ENCODE measurements at regions not wholly inside any gene's neighbourhood (a gene's known extent, or its start where the extent isn't known, plus 50 kb on each side); places are given as distances from the start of the nearest gene placed in this dataset.

DNA sequence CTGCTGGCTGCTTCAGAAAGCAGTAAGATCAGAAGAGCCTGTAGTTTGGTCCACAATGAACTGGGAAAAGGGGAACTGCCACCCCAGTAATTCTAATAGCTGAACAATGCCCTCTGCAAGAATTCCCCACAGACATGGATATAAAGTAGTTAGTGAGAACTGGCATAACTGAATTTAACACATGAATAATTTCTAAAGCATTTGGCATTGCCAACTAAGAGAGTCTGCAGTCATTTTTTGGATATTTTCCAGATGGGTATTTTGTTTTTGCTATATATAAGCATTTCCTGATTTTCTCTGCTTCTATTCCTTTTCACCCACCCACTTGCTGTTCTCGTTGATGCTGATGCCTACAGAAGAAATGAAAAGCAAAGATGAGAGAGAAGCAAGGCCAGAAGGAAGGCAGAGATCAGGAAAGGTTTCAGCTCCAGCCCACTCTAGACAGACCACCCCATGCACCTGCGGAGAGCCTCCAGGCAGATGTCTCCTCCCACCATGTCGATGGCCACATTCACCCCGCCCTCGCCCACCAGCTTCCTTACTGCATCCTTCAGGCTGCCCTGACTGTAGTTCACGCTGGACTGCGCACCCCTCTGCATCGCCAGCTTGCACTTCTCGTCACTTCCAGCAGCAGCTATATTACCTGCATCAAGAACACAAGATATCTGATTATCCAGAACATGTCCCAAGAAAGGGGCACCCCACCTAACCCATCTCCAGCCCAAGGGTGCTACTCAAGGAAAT is 55.9 kb upstream of the SEC16B start:
- TF ChIP-seq EP300 (IDR thresholded peaks at IDR 0.05) (no peak), POLR2AphosphoS5 (IDR thresholded peaks at IDR 0.05) (no peak)
